OCI-LY1 (cell line): ENCODE measurements at regions not wholly inside any gene's neighbourhood (a gene's known extent, or its start where the extent isn't known, plus 50 kb on each side); places are given as distances from the start of the nearest gene placed in this dataset.

Source experiments
- H2AFZ ChIP-seq: fragments of 200-600 bp; sonication (generic), shearing (Covaris generic); 2 replicates; pipeline ENCODE4 v1.6.0; 2014; ENCODE audit warnings: antibody characterized with exemption, mild to moderate bottlenecking, low read length
- H3F3A ChIP-seq: fragments of 200-600 bp; sonication (generic), shearing (Covaris generic); 2 replicates; pipeline ENCODE4 v1.6.0; 2014; ENCODE audit warnings: mild to moderate bottlenecking, antibody characterized with exemption, low read length, moderate library complexity; ENCODE audit not compliant: insufficient read depth
- H3K27ac ChIP-seq: fragments of 200-600 bp; sonication (generic); 2 replicates; pipeline ENCODE4 v1.5.1; 2014; ENCODE audit warnings: low read length, mixed run types, mild to moderate bottlenecking, low read depth; ENCODE audit not compliant: poor library complexity, severe bottlenecking
- H3K27me3 ChIP-seq: fragments of 200-600 bp; sonication (generic); 2 replicates; pipeline ENCODE4 v1.6.0; 2014; ENCODE audit warnings: antibody characterized with exemption, mild to moderate bottlenecking, low read length, moderate library complexity; ENCODE audit not compliant: insufficient read depth
- H3K36me3 ChIP-seq: fragments of 200-600 bp; sonication (generic); 2 replicates; pipeline ENCODE4 v1.6.1; 2014; ENCODE audit warnings: mild to moderate bottlenecking, antibody characterized with exemption, low read length, moderate library complexity, mixed read lengths; ENCODE audit not compliant: insufficient read depth
- H3K4me1 ChIP-seq: fragments of 200-600 bp; sonication (generic); 2 replicates; pipeline ENCODE4 v1.5.1; 2014; ENCODE audit warnings: mild to moderate bottlenecking, low read length, moderate library complexity; ENCODE audit not compliant: insufficient read depth, severe bottlenecking
- H3K4me2 ChIP-seq: fragments of 200-600 bp; sonication (generic), shearing (Covaris generic); 2 replicates; pipeline ENCODE4 v1.6.1; 2014; ENCODE audit warnings: low read length
- H3K4me3 ChIP-seq: fragments of 200-600 bp; sonication (generic); 2 replicates; pipeline ENCODE4 v1.5.1; 2014; ENCODE audit warnings: low read length, low read depth, mild to moderate bottlenecking, mixed read lengths; ENCODE audit not compliant: poor library complexity, severe bottlenecking
- H3K79me2 ChIP-seq: fragments of 200-600 bp; shearing (Covaris generic); 2 replicates; pipeline ENCODE4 v1.6.1; 2016; ENCODE audit warnings: mixed run types, low read length, mixed read lengths; ENCODE audit not compliant: insufficient read depth
- H3K9ac ChIP-seq: fragments of 200-600 bp; sonication (generic), shearing (Covaris generic); 2 replicates; pipeline ENCODE4 v1.6.1; 2014; ENCODE audit warnings: mild to moderate bottlenecking, low read length, mixed read lengths
- H3K9me2 ChIP-seq: fragments of 200-600 bp; sonication (generic), shearing (Covaris generic); 2 replicates; pipeline ENCODE4 v1.6.1; 2014; ENCODE audit warnings: low read depth, mild to moderate bottlenecking, low read length, mixed read lengths
- H3K9me3 ChIP-seq: fragments of 200-600 bp; shearing (Covaris generic); 2 replicates; pipeline ENCODE4 v1.6.1; 2014; ENCODE audit warnings: low read length, mixed read lengths
- H4K20me1 ChIP-seq: fragments of 200-600 bp; sonication (generic), shearing (Covaris generic); 2 replicates; pipeline ENCODE4 v1.6.0; 2016; ENCODE audit warnings: mild to moderate bottlenecking, low read length; ENCODE audit not compliant: insufficient read depth
- EZH2 ChIP-seq: fragments of 200-600 bp; sonication (generic), shearing (Covaris generic); IDR thresholded peaks from 2 replicates; pipeline ENCODE4 v1.8.0; 2017; ENCODE audit warnings: borderline replicate concordance, mixed run types, mild to moderate bottlenecking, antibody characterized with exemption, low read length, moderate library complexity, mixed read lengths
- TF ChIP-seq, protein P1 (sequence below): fragments of 200-600 bp; sonication (generic), shearing (Covaris generic); IDR thresholded peaks from 2 replicates; pipeline ENCODE4 v1.5.1; 2017; ENCODE audit warnings: mild to moderate bottlenecking, antibody characterized with exemption, low read length, moderate library complexity, mixed read lengths

DNA sequence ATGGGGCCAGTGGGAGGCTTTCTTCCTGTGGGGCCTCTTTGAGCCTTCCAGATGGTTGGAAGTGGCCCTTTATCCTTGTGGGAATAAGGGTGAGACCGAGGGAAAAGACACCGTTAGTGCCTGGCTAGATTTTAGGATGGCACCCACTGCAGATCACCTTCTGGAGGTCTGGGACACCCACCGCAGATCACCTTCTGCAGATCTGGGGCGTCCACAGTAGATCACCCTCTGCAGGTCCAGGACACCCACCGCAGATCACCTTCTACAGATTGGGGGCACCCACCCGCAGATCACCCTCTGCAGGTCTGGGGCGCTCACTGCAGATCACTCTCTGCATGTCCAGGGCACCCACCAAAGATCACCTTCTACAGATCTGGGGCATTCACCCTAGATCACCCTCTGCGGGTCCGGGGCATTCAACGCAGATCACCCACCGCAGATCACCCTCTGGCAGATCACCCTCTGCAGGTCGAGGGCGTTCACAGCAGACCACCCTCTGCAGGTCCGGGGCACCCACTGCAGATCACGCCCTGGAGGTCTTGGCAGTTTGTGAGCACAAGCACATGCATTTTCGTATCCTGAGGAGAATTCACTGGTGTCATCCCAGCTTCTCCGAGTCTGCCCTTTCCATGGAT, 153.4 kb upstream of the TSHZ3 start:
- H3F3A ChIP-seq: no peaks in the 10 kb centered on the region
- H3K27ac ChIP-seq: no peak overlapping the region
- H3K9ac ChIP-seq: no peak overlapping the region
- no peaks in the 10 kb centered on the region for H3K36me3 ChIP-seq
- H3K79me2 ChIP-seq: no peaks in the 10 kb centered on the region
- no peak for TF ChIP-seq EZH2
- TF ChIP-seq, protein P1, sequence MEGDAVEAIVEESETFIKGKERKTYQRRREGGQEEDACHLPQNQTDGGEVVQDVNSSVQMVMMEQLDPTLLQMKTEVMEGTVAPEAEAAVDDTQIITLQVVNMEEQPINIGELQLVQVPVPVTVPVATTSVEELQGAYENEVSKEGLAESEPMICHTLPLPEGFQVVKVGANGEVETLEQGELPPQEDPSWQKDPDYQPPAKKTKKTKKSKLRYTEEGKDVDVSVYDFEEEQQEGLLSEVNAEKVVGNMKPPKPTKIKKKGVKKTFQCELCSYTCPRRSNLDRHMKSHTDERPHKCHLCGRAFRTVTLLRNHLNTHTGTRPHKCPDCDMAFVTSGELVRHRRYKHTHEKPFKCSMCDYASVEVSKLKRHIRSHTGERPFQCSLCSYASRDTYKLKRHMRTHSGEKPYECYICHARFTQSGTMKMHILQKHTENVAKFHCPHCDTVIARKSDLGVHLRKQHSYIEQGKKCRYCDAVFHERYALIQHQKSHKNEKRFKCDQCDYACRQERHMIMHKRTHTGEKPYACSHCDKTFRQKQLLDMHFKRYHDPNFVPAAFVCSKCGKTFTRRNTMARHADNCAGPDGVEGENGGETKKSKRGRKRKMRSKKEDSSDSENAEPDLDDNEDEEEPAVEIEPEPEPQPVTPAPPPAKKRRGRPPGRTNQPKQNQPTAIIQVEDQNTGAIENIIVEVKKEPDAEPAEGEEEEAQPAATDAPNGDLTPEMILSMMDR: no peak
- H4K20me1 ChIP-seq: no peaks in the 10 kb centered on the region
- H3K4me2 ChIP-seq: no peak overlapping the region
- no peaks in the 10 kb centered on the region for H3K9me3 ChIP-seq
- H3K9me2 ChIP-seq: no peaks in the 10 kb centered on the region
- no peak overlapping the region for H2AFZ ChIP-seq
- no peaks in the 10 kb centered on the region for H3K4me1 ChIP-seq
- no peaks in the 10 kb centered on the region for H3K27me3 ChIP-seq
- no peak overlapping the region for H3K4me3 ChIP-seq

DNA sequence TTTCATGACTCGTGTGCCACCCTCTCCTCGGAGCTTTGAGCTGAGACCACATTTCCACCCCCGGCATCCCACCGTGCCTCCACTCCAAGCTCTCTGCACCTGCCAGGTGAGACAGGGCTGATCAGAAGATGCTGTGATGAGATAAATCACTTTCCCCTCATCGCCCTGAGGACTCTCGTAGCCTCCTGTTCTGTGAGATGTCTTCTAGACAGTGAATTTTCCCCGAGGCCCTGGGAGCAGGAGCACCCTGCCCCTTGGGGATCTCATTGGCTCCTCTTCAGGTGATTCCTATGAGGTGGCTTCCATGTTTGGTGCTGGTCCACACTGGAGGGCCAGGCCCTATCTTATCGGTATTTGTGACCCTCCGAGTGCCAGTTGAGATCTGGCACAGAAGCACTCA, 154.0 kb upstream of the TSHZ3 start:
- TF ChIP-seq, protein P1: no peak
- no peak for TF ChIP-seq EZH2
- no peak overlapping the region for H3K27ac ChIP-seq
- H3K9ac ChIP-seq: no peak overlapping the region
- no peaks in the 10 kb centered on the region for H3F3A ChIP-seq
- no peaks in the 10 kb centered on the region for H3K4me1 ChIP-seq
- H3K4me3 ChIP-seq: no peak overlapping the region
- H3K36me3 ChIP-seq: no peaks in the 10 kb centered on the region
- H3K79me2 ChIP-seq: no peaks in the 10 kb centered on the region
- H2AFZ ChIP-seq: no peak overlapping the region
- no peaks in the 10 kb centered on the region for H3K9me3 ChIP-seq
- no peaks in the 10 kb centered on the region for H3K27me3 ChIP-seq
- no peak overlapping the region for H3K4me2 ChIP-seq
- H3K9me2 ChIP-seq: no peaks in the 10 kb centered on the region
- no peaks in the 10 kb centered on the region for H4K20me1 ChIP-seq

DNA sequence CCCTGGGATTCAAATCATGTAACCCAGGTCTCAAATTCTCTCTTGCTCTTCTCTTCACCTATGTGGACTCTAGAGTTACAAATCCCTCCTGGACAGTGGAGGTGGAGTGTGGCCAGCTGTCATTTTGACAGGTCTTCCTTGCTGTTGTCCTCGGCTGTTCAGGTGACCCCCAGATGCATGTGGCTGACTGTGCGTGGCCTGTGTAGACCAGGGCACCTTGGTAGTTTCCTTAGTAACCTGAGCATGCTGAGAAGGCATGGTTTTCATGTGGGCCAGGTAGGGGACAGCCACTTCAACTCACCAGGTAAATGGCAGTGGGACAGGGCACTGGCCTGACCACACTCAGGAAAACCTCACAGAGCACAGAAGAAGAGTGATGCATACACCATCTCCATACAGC, 155.0 kb upstream of the TSHZ3 start:
- H3K9me3 ChIP-seq: no peaks in the 10 kb centered on the region
- H3K4me2 ChIP-seq: no peak overlapping the region
- H3K9ac ChIP-seq: no peak overlapping the region
- H3K27ac ChIP-seq: no peak overlapping the region
- no peak overlapping the region for H3K4me3 ChIP-seq
- H3F3A ChIP-seq: no peaks in the 10 kb centered on the region
- TF ChIP-seq, protein P1: no peak
- TF ChIP-seq EZH2: no peak
- no peaks in the 10 kb centered on the region for H3K79me2 ChIP-seq
- no peaks in the 10 kb centered on the region for H3K9me2 ChIP-seq
- H3K36me3 ChIP-seq: no peaks in the 10 kb centered on the region
- H4K20me1 ChIP-seq: no peaks in the 10 kb centered on the region
- H3K4me1 ChIP-seq: no peaks in the 10 kb centered on the region
- H2AFZ ChIP-seq: no peak overlapping the region
- no peaks in the 10 kb centered on the region for H3K27me3 ChIP-seq
